ENCODE measurements at regions not wholly inside any gene's neighbourhood (a gene's known extent, or its start where the extent isn't known, plus 50 kb on each side); places are given as distances from the start of the nearest gene placed in this dataset.

GRCh38 chr2:220068846-220069245, 441.4 kb downstream of the SLC4A3 start:
- TF ChIP-seq CTCF (IDR thresholded peaks at IDR 0.05): no peak
- TF ChIP-seq TEAD4 (CRISPR knock-in tag; IDR thresholded peaks at IDR 0.05): no peak
- no peak for TF ChIP-seq ZNF317 (CRISPR knock-in tag; IDR thresholded peaks at IDR 0.05; ENCODE audit: borderline replicate concordance, low read depth)
- no peak for TF ChIP-seq PREB (CRISPR knock-in tag; IDR thresholded peaks at IDR 0.05; ENCODE audit: borderline replicate concordance)
- TF ChIP-seq IRF2 (CRISPR knock-in tag; IDR thresholded peaks at IDR 0.05; ENCODE audit: borderline replicate concordance, low read depth): no peak
- TF ChIP-seq ZSCAN18 (CRISPR knock-in tag; IDR thresholded peaks at IDR 0.05): no peak

All from WTC11 (cell line).